Endothelial cell of umbilical vein (primary cell): ENCODE measurements at regions not wholly inside any gene's neighbourhood (a gene's known extent, or its start where the extent isn't known, plus 50 kb on each side); places are given as distances from the start of the nearest gene placed in this dataset.

Source experiments
- BruUV-seq: library from RNA; stranded (reverse); fragments of 400-500 nt; replicated peaks from 2 replicates; lab custom pipeline; 2021; lab: Mats Ljungman, UMichigan
- CTCF ChIA-PET: fragments of 300-600, 350-600 bp; sonication (Branson Sonifier 250); formaldehyde crosslinking; loops from one replicate; lab custom pipeline; 2021; ENCODE audit warnings: antibody characterized with exemption, inconsistent platforms; lab: Charles Lee
- POLR2A ChIA-PET: fragments of 300-600, 350-600 bp; sonication (Branson Sonifier 250); formaldehyde crosslinking; loops from one replicate; lab custom pipeline; 2021; ENCODE audit warnings: antibody characterized with exemption, inconsistent platforms; lab: Charles Lee
- DNase-seq: peaks from one replicate; pipeline ENCODE4 v3.0.0-alpha.2; 2011; ENCODE audit warnings: low read depth, low spot score
- FAIRE-seq: peaks from 2 replicates; lab custom pipeline; 2011; peaks lifted over from hg19 to GRCh38; lab: Jason Lieb, UNC
- H2AFZ ChIP-seq: 2 replicates; pipeline ENCODE4 v1.6.0; 2012; ENCODE audit warnings: low read depth, low read length, control low read depth, inconsistent platforms
- H3K27ac ChIP-seq: 2 replicates; pipeline ENCODE4 v1.5.1; 2011; ENCODE audit warnings: low read depth, mild to moderate bottlenecking, control low read depth, low read length, moderate library complexity; ENCODE audit not compliant: insufficient read depth
- H3K27me3 ChIP-seq, 2 experiments: 2 replicates each; pipeline versions ENCODE4 v1.6.0 to v1.6.1; 2011; ENCODE audit warnings: low read length in 2 of 2, mixed read lengths in 1 of 2; ENCODE audit not compliant: control insufficient read depth in 2 of 2, insufficient read depth in 2 of 2
- H3K36me3 ChIP-seq, 2 experiments: 2 replicates in 1 of 2; 3 replicates in 1 of 2; pipeline ENCODE4 v1.5.1; 2011; ENCODE audit warnings: low read length in 2 of 2, mild to moderate bottlenecking in 1 of 2, moderate library complexity in 1 of 2; ENCODE audit not compliant: control insufficient read depth in 2 of 2, insufficient read depth in 2 of 2; ENCODE audit errors: extremely low read depth in 1 of 2
- H3K4me1 ChIP-seq: 3 replicates; pipeline ENCODE4 v1.5.1; 2011; ENCODE audit warnings: mild to moderate bottlenecking, low read length; ENCODE audit not compliant: control insufficient read depth, insufficient read depth; ENCODE audit errors: extremely low read depth
- H3K4me2 ChIP-seq: 2 replicates; pipeline ENCODE4 v1.6.1; 2011; ENCODE audit warnings: low read length, control low read depth, mixed read lengths; ENCODE audit not compliant: insufficient read depth
- H3K4me3 ChIP-seq, 3 experiments: fragments of 200-600 bp in 1 of 3; sonication (generic), shearing (Covaris generic) in 1 of 3; replicated peaks in 1 of 3; 2 replicates each; pipeline ENCODE4 v1.5.1; 2011 to 2016; ENCODE audit warnings: control low read depth in 3 of 3, low read length in 3 of 3, mild to moderate bottlenecking in 2 of 3, inconsistent platforms in 1 of 3, low read depth in 1 of 3, moderate library complexity in 1 of 3; ENCODE audit not compliant: insufficient read depth in 1 of 3
- H3K79me2 ChIP-seq: 2 replicates; pipeline ENCODE4 v1.6.0; 2012; ENCODE audit warnings: low read length, inconsistent platforms; ENCODE audit not compliant: control insufficient read depth, insufficient read depth
- H3K9ac ChIP-seq: replicated peaks from 2 replicates; pipeline ENCODE3; 2011; ENCODE audit warnings: low read length, control low read depth; ENCODE audit not compliant: insufficient read depth; ENCODE audit errors: extremely low read depth
- H3K9me1 ChIP-seq: replicated peaks from 3 replicates; pipeline ENCODE4 v1.6.0; 2011; ENCODE audit warnings: mild to moderate bottlenecking, low read length; ENCODE audit not compliant: control insufficient read depth, insufficient read depth; ENCODE audit errors: extremely low read depth
- H3K9me3 ChIP-seq: replicated peaks from 2 replicates; pipeline ENCODE4 v1.5.1; 2012; ENCODE audit warnings: low read length, inconsistent platforms; ENCODE audit not compliant: control insufficient read depth, insufficient read depth
- H4K20me1 ChIP-seq: replicated peaks from 2 replicates; pipeline ENCODE3; 2011; ENCODE audit warnings: mild to moderate bottlenecking, low read length; ENCODE audit not compliant: control insufficient read depth, insufficient read depth; ENCODE audit errors: extremely low read depth
- CTCF ChIP-seq, 2 donors: IDR thresholded peaks; 1 replicate in 1 of 2; 2 replicates in 1 of 2; pipeline ENCODE4 v1.5.1; 2011; ENCODE audit warnings: low read length in 2 of 2, mild to moderate bottlenecking in 2 of 2, moderate library complexity in 2 of 2, control low read depth in 1 of 2, inconsistent platforms in 1 of 2, low read depth in 1 of 2; ENCODE audit not compliant: insufficient read depth in 1 of 2; ENCODE audit errors: extremely low read depth in 1 of 2
- EZH2 ChIP-seq: IDR thresholded peaks from 2 replicates; pipeline ENCODE4 v1.6.1; 2012; ENCODE audit warnings: borderline replicate concordance, low read depth, mild to moderate bottlenecking, moderate library complexity, low read length, inconsistent platforms; ENCODE audit not compliant: severe bottlenecking
- FOS ChIP-seq: IDR thresholded peaks from 2 replicates; pipeline ENCODE4 v1.6.1; 2011; ENCODE audit warnings: mild to moderate bottlenecking, low read length, moderate library complexity, borderline replicate concordance; ENCODE audit not compliant: insufficient read depth
- GATA2 ChIP-seq: IDR thresholded peaks from 2 replicates; pipeline ENCODE4 v1.7.0; 2011; ENCODE audit warnings: low read depth, mild to moderate bottlenecking, moderate library complexity, mixed read lengths, low read length; ENCODE audit not compliant: insufficient read length, insufficient read depth
- JUN ChIP-seq: IDR thresholded peaks from 2 replicates; pipeline ENCODE4 v1.6.1; 2011; ENCODE audit warnings: borderline replicate concordance, low read depth; ENCODE audit not compliant: insufficient read length, insufficient read depth
- MYC ChIP-seq: IDR thresholded peaks from one replicate; pipeline ENCODE4 v1.6.1; 2011; ENCODE audit warnings: mild to moderate bottlenecking, low read depth, low read length
- POLR2A ChIP-seq: IDR thresholded peaks from 2 replicates; pipeline ENCODE4 v1.6.1; 2012; ENCODE audit warnings: low read depth, mild to moderate bottlenecking, control low read depth, low read length
- POLR2AphosphoS5 ChIP-seq: IDR thresholded peaks from 2 replicates; pipeline ENCODE4 v1.6.1; 2012; ENCODE audit warnings: low read depth, mild to moderate bottlenecking, control low read depth, low read length, moderate library complexity; ENCODE audit not compliant: insufficient read depth
- dilution Hi-C: fragments of 300-500 bp; cut with MboI; formaldehyde crosslinking; loops from one replicate; pipeline ENCODE4 v1.15.0; 2019; ENCODE audit warnings: low sequenced_read_pairs; ENCODE audit not compliant: extremely low pct_ligation_motif_present
- intact Hi-C: fragments of 100-400 bp; cut with micrococcal nuclease; formaldehyde crosslinking; loops from one replicate; pipeline ENCODE4 v1.10.0; 2022
- TF ChIP-seq, protein P1 (sequence below): IDR thresholded peaks from 2 replicates; pipeline ENCODE4 v1.6.1; 2011; ENCODE audit not compliant: insufficient read depth, insufficient read length

GRCh38 chr6:98539741-98540140 lies 294.6 kb upstream of the POU3F2 start:
- CTCF ChIA-PET, result no interaction called here
- dilution Hi-C loops, result no loop called here
- FAIRE-seq, result no peak

DNA sequence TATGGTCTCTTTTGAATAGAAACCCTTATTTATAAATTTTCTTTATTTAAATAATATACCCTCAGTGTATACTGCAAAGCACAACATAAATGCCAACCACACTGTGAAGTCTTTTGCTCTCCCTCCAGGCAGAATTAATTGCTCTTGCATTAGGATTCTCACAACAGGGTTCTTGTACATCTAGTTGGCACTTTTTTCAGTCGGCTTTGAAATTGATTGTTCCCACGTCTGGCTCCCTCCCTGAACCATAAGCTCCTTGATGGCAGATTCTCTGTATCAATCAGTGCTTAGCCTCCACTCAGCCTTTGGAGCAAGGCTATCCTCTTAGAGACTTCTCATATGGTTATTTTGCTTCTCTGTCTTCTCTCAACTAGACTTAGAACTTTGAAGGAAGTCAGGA lies 288.0 kb upstream of the POU3F2 start:
- no peak for FAIRE-seq
- no TSS peak for BruUV-seq
- ChIA-PET CTCF (no interaction called here), POLR2A (no interaction called here)
- Histone ChIP-seq H3K79me2 (no peaks in the 10 kb centered on the region), H3K27me3 (no peaks in the 10 kb centered on the region), H3K9ac (no peak overlapping the region), H3K9me1 (no peaks in the 10 kb centered on the region), H3K4me3 (no peak overlapping the region), H2AFZ (no peak overlapping the region), H3K36me3 (no peaks in the 10 kb centered on the region), H3K4me2 (no peak overlapping the region), H4K20me1 (no peaks in the 10 kb centered on the region), H3K9me3 (peaks cover 2% of the 10 kb centered on the region), H3K4me1 (no peaks in the 10 kb centered on the region), H3K27ac (no peak overlapping the region)
- dilution Hi-C loops (no loop called here), intact Hi-C loops (no loop called here)
- no peak for DNase-seq
- TF ChIP-seq FOS (no peak), MYC (no peak), GATA2 (no peak), POLR2A (no peak), POLR2AphosphoS5 (no peak), EZH2 (no peak), JUN (no peak), CTCF (IDR thresholded peaks at IDR 0.05; ENCODE audit: extremely low read depth in 1 of 2, insufficient read depth in 1 of 2, low read depth in 1 of 2, low read length in 2 of 2) (no peak)
- TF ChIP-seq, protein P1, sequence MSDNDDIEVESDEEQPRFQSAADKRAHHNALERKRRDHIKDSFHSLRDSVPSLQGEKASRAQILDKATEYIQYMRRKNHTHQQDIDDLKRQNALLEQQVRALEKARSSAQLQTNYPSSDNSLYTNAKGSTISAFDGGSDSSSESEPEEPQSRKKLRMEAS, result no peak

More at GRCh38 chr6:98539741-98540140, 294.6 kb upstream of the POU3F2 start:
- no peak overlapping the region for H2AFZ ChIP-seq
- DNase-seq, result no peak
- H3K4me3 ChIP-seq, result no peak overlapping the region
- no peaks in the 10 kb centered on the region for H3K9me1 ChIP-seq
- H3K27ac ChIP-seq, result no peak overlapping the region
- no TSS peak for BruUV-seq
- no peaks in the 10 kb centered on the region for H3K27me3 ChIP-seq
- no peak overlapping the region for H3K9ac ChIP-seq
- H3K9me3 ChIP-seq, result peaks cover 5% of the 10 kb centered on the region
- intact Hi-C loops, result no loop called here
- no peaks in the 10 kb centered on the region for H4K20me1 ChIP-seq
- POLR2A ChIA-PET, result no interaction called here
- H3K36me3 ChIP-seq, result no peaks in the 10 kb centered on the region
- H3K79me2 ChIP-seq, result no peaks in the 10 kb centered on the region
- no peak for TF ChIP-seq POLR2A
- TF ChIP-seq MYC, result no peak
- no peak for TF ChIP-seq GATA2
- H3K4me1 ChIP-seq, result no peaks in the 10 kb centered on the region
- H3K4me2 ChIP-seq, result no peak overlapping the region
